ENCODE measurements at regions not wholly inside any gene's neighbourhood (a gene's known extent, or its start where the extent isn't known, plus 50 kb on each side); places are given as distances from the start of the nearest gene placed in this dataset.

GRCh38 chr1:104309673-104310072 is 560.0 kb downstream of the AMY1C start:
- TF ChIP-seq CTCF (IDR thresholded peaks at IDR 0.05) (no peak), EZH2phosphoT487 (IDR thresholded peaks at IDR 0.05) (no peak)
